WERI-Rb-1 (cell line): ENCODE measurements at regions not wholly inside any gene's neighbourhood (a gene's known extent, or its start where the extent isn't known, plus 50 kb on each side); places are given as distances from the start of the nearest gene placed in this dataset.

Experiments used
- DNase-seq: peaks from one replicate; pipeline ENCODE4 v3.0.0-alpha.2; 2020
- H3K27ac ChIP-seq: fragments of 250-450 bp; sonication (Bioruptor Pico); 2 replicates; pipeline ENCODE4 v1.5.1; 2020; ENCODE audit warnings: mild to moderate bottlenecking, moderate library complexity
- H3K27me3 ChIP-seq: fragments of 250-450 bp; sonication (Bioruptor Pico); 2 replicates; pipeline ENCODE4 v1.5.1; 2021; ENCODE audit warnings: mild to moderate bottlenecking, low read depth, moderate library complexity; ENCODE audit not compliant: insufficient read depth, severe bottlenecking
- H3K36me3 ChIP-seq: fragments of 250-450 bp; sonication (Bioruptor Pico); 2 replicates; pipeline ENCODE4 v1.5.1; 2020; ENCODE audit warnings: mild to moderate bottlenecking, moderate library complexity
- H3K4me3 ChIP-seq: 2 replicates; pipeline ENCODE4 v1.5.1; 2011; ENCODE audit warnings: low read depth, mild to moderate bottlenecking, control low read depth, low read length
- H3K9me3 ChIP-seq: fragments of 250-450 bp; sonication (Bioruptor Pico); 2 replicates; pipeline ENCODE4 v1.5.1; 2021; ENCODE audit warnings: mild to moderate bottlenecking, moderate library complexity; ENCODE audit not compliant: severe bottlenecking
- TF ChIP-seq, protein P1 (sequence below): IDR thresholded peaks from 2 replicates; pipeline ENCODE4 v1.5.1; 2011; ENCODE audit warnings: low read depth, mild to moderate bottlenecking, control low read depth, inconsistent platforms, low read length

DNA sequence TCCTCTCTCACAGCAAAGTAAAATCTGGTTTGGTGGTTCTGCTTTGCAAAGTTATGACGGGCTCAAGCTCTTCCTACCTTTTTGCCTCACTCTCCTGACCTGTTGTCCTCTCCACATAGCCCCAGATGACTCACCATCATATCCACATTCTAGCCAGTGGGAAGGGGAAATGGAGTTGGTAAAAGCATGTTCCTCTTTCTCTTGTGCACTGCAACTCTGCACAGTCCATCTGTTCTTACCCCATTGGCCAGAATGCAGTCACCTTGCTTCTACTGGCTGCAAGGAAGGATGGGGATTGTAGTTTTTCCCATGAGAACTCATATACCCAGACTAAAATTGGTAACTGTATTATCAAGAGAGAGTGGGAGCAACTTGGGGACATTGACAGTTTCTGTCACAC is 50.4 kb upstream of the SMIM21 start:
- no peak for DNase-seq
- H3K27me3 ChIP-seq: no peaks in the 10 kb centered on the region
- H3K36me3 ChIP-seq: no peaks in the 10 kb centered on the region
- peaks cover 4% of the 10 kb centered on the region for H3K9me3 ChIP-seq
- H3K4me3 ChIP-seq: no peak overlapping the region
- TF ChIP-seq, protein P1, sequence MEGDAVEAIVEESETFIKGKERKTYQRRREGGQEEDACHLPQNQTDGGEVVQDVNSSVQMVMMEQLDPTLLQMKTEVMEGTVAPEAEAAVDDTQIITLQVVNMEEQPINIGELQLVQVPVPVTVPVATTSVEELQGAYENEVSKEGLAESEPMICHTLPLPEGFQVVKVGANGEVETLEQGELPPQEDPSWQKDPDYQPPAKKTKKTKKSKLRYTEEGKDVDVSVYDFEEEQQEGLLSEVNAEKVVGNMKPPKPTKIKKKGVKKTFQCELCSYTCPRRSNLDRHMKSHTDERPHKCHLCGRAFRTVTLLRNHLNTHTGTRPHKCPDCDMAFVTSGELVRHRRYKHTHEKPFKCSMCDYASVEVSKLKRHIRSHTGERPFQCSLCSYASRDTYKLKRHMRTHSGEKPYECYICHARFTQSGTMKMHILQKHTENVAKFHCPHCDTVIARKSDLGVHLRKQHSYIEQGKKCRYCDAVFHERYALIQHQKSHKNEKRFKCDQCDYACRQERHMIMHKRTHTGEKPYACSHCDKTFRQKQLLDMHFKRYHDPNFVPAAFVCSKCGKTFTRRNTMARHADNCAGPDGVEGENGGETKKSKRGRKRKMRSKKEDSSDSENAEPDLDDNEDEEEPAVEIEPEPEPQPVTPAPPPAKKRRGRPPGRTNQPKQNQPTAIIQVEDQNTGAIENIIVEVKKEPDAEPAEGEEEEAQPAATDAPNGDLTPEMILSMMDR: no peak
- no peak overlapping the region for H3K27ac ChIP-seq
